H1 (cell line): ENCODE measurements at regions not wholly inside any gene's neighbourhood (a gene's known extent, or its start where the extent isn't known, plus 50 kb on each side); places are given as distances from the start of the nearest gene placed in this dataset.

Source experiments
- CTCF ChIA-PET: fragments of 300-600 bp; sonication (Branson Sonifier 250); formaldehyde crosslinking; loops from one replicate; lab custom pipeline; 2021; ENCODE audit not compliant: partially characterized antibody; lab: Charles Lee
- POLR2A ChIA-PET: fragments of 300-600 bp; sonication (Branson Sonifier 250); formaldehyde crosslinking; loops from one replicate; lab custom pipeline; 2021; ENCODE audit warnings: inconsistent platforms; ENCODE audit not compliant: partially characterized antibody; lab: Charles Lee
- DNase-seq, 2 experiments: peaks; one replicate each; pipeline versions ENCODE4 v3.0.0 to v3.0.0-alpha.2; 2010 to 2022; ENCODE audit warnings: low spot score in 2 of 2, low read depth in 1 of 2, mixed read lengths in 1 of 2
- FAIRE-seq: peaks from 2 replicates; lab custom pipeline; 2011; peaks lifted over from hg19 to GRCh38; lab: Jason Lieb, UNC
- H2AFZ ChIP-seq: 2 replicates; pipeline ENCODE4 v1.8.1; 2012; ENCODE audit warnings: low read length, inconsistent platforms
- H2AK5ac ChIP-seq: 2 replicates; pipeline ENCODE4 v1.6.1; 2013; ENCODE audit warnings: low read depth, low read length
- H2BK120ac ChIP-seq: replicated peaks from 2 replicates; pipeline ENCODE3; 2013; ENCODE audit warnings: low read depth, low read length, inconsistent platforms
- H2BK12ac ChIP-seq: 2 replicates; pipeline ENCODE4 v1.6.1; 2013; ENCODE audit warnings: low read depth, low read length
- H2BK15ac ChIP-seq: 2 replicates; pipeline ENCODE4 v1.6.1; 2013; ENCODE audit warnings: low read length
- H2BK20ac ChIP-seq: 2 replicates; pipeline ENCODE4 v1.6.1; 2013; ENCODE audit warnings: low read length
- H2BK5ac ChIP-seq: 2 replicates; pipeline ENCODE4 v1.6.1; 2013; ENCODE audit warnings: low read depth, low read length
- H3K14ac ChIP-seq: 2 replicates; pipeline ENCODE4 v1.6.1; 2013; ENCODE audit warnings: inconsistent platforms; ENCODE audit not compliant: insufficient read length
- H3K18ac ChIP-seq: 2 replicates; pipeline ENCODE4 v1.6.1; 2013; ENCODE audit warnings: low read length; ENCODE audit errors: extremely low read depth
- H3K23ac ChIP-seq: 2 replicates; pipeline ENCODE4 v1.6.1; 2013; ENCODE audit warnings: inconsistent platforms; ENCODE audit not compliant: insufficient read length
- H3K23me2 ChIP-seq: 2 replicates; pipeline ENCODE4 v1.6.1; 2013; ENCODE audit warnings: low read depth, low read length
- H3K27ac ChIP-seq: 2 replicates; pipeline ENCODE4 v1.6.1; 2011; ENCODE audit warnings: low read depth, low read length, inconsistent platforms
- H3K27me3 ChIP-seq, 4 experiments: replicated peaks in 1 of 4; 1 replicate in 1 of 4; 2 replicates in 3 of 4; pipeline versions ENCODE4 v1.6.1 to v1.8.1; 2011 to 2013; ENCODE audit warnings: low read length in 3 of 4, mild to moderate bottlenecking in 3 of 4, inconsistent platforms in 2 of 4, mixed read lengths in 2 of 4, moderate library complexity in 1 of 4; ENCODE audit not compliant: control insufficient read depth in 3 of 4, insufficient read depth in 3 of 4; ENCODE audit errors: extremely low read depth in 1 of 4
- H3K36me3 ChIP-seq, 4 experiments: 2 replicates each; pipeline versions ENCODE4 v1.6.1 to v1.8.1; 2011 to 2013; ENCODE audit warnings: mild to moderate bottlenecking in 4 of 4, low read length in 3 of 4, moderate library complexity in 2 of 4, control low read depth in 1 of 4, inconsistent platforms in 1 of 4; ENCODE audit not compliant: insufficient read depth in 4 of 4, control insufficient read depth in 2 of 4
- H3K4ac ChIP-seq: replicated peaks from 2 replicates; pipeline ENCODE3; 2013; ENCODE audit warnings: low read length, low read depth, mixed read lengths, inconsistent platforms; ENCODE audit not compliant: insufficient read length
- H3K4me1 ChIP-seq, 4 experiments: replicated peaks in 1 of 4; 1 replicate in 1 of 4; 2 replicates in 3 of 4; pipeline versions ENCODE4 v1.6.1 to v1.8.1; 2011 to 2013; ENCODE audit warnings: low read length in 3 of 4, inconsistent platforms in 2 of 4, mixed read lengths in 1 of 4; ENCODE audit not compliant: insufficient read depth in 4 of 4, control insufficient read depth in 3 of 4
- H3K4me2 ChIP-seq, 2 experiments: 2 replicates each; pipeline versions ENCODE4 v1.6.1 to v1.8.1; 2011 to 2013; ENCODE audit warnings: low read depth in 2 of 2, low read length in 2 of 2, control low read depth in 1 of 2, inconsistent platforms in 1 of 2, mild to moderate bottlenecking in 1 of 2; ENCODE audit not compliant: insufficient read depth in 1 of 2
- H3K4me3 ChIP-seq, 4 experiments: fragments of 200-600, 300-600 bp in 1 of 4; sonication (generic), shearing (Covaris generic), sonication (Bioruptor Twin) in 1 of 4; 2 replicates each; pipeline versions ENCODE4 v1.5.1 to v1.8.1; 2011 to 2016; ENCODE audit warnings: low read length in 4 of 4, low read depth in 3 of 4, control low read depth in 2 of 4, inconsistent platforms in 2 of 4, mild to moderate bottlenecking in 2 of 4, mixed read lengths in 1 of 4, moderate library complexity in 1 of 4; ENCODE audit not compliant: insufficient read depth in 2 of 4; ENCODE audit errors: extremely low read depth in 1 of 4
- H3K56ac ChIP-seq: replicated peaks from 2 replicates; pipeline ENCODE3; 2013; ENCODE audit warnings: low read depth, mild to moderate bottlenecking, mixed read lengths, low read length, inconsistent platforms; ENCODE audit not compliant: insufficient read length
- H3K79me1 ChIP-seq: 2 replicates; pipeline ENCODE4 v1.6.1; 2013; ENCODE audit warnings: low read depth, low read length, control low read depth
- H3K79me2 ChIP-seq, 2 experiments: 2 replicates each; pipeline versions ENCODE4 v1.6.1 to v1.8.1; 2012 to 2013; ENCODE audit warnings: low read length in 2 of 2, mild to moderate bottlenecking in 2 of 2, inconsistent platforms in 1 of 2; ENCODE audit not compliant: insufficient read depth in 2 of 2, control insufficient read depth in 1 of 2
- H3K9ac ChIP-seq, 4 experiments: replicated peaks in 1 of 4; 1 replicate in 1 of 4; 2 replicates in 3 of 4; pipeline versions ENCODE4 v1.6.1 to v1.8.1; 2011 to 2013; ENCODE audit warnings: low read depth in 3 of 4, low read length in 3 of 4, control low read depth in 2 of 4, mild to moderate bottlenecking in 2 of 4, moderate library complexity in 2 of 4, inconsistent platforms in 1 of 4; ENCODE audit errors: extremely low read depth in 1 of 4
- H3K9me3 ChIP-seq, 2 experiments: 2 replicates each; pipeline versions ENCODE4 v1.6.1 to v1.8.1; 2012 to 2013; ENCODE audit warnings: mild to moderate bottlenecking in 2 of 2, moderate library complexity in 2 of 2, control low read depth in 1 of 2, inconsistent platforms in 1 of 2, low read depth in 1 of 2, low read length in 1 of 2, mixed read lengths in 1 of 2; ENCODE audit not compliant: insufficient read depth in 2 of 2
- H4K20me1 ChIP-seq, 2 experiments: replicated peaks in 1 of 2; 2 replicates each; pipeline versions ENCODE3 to v1.8.1; 2011 to 2013; ENCODE audit warnings: inconsistent platforms in 2 of 2, low read length in 2 of 2, mild to moderate bottlenecking in 1 of 2; ENCODE audit not compliant: insufficient read depth in 2 of 2, control insufficient read depth in 1 of 2
- H4K5ac ChIP-seq: 2 replicates; pipeline ENCODE4 v1.6.1; 2013; ENCODE audit warnings: low read length, low read depth, mixed read lengths, inconsistent platforms; ENCODE audit not compliant: insufficient read length
- H4K8ac ChIP-seq: 2 replicates; pipeline ENCODE4 v1.8.0; 2013; ENCODE audit warnings: mild to moderate bottlenecking, moderate library complexity, low read length, inconsistent platforms; ENCODE audit not compliant: insufficient read depth; ENCODE audit errors: extremely low read depth
- H4K91ac ChIP-seq: replicated peaks from 2 replicates; pipeline ENCODE3; 2013; ENCODE audit warnings: low read length, mixed read lengths, inconsistent platforms; ENCODE audit not compliant: insufficient read length
- PHF8 ChIP-seq: fragments of 200-600 bp; sonication (generic); conservative IDR thresholded peaks from 2 replicates; pipeline ENCODE4 v1.7.1; 2012; ENCODE audit warnings: low read depth, mild to moderate bottlenecking, inconsistent platforms, low read length, moderate library complexity
- RAD21 ChIP-seq, 2 experiments: IDR thresholded peaks in 1 of 2; conservative IDR thresholded peaks in 1 of 2; 2 replicates each; pipeline ENCODE4 v1.6.1; 2011; ENCODE audit warnings: low read depth in 2 of 2, low read length in 2 of 2, improper control_type of control experiment in 1 of 2, inconsistent platforms in 1 of 2, mild to moderate bottlenecking in 1 of 2, moderate library complexity in 1 of 2
- RXRA ChIP-seq: IDR thresholded peaks from 2 replicates; pipeline ENCODE4 v1.6.1; 2011; ENCODE audit warnings: low read depth, mild to moderate bottlenecking, low read length, moderate library complexity; ENCODE audit not compliant: insufficient read depth
- SIN3A ChIP-seq, 2 experiments: IDR thresholded peaks in 1 of 2; conservative IDR thresholded peaks in 1 of 2; 2 replicates each; pipeline ENCODE4 v1.6.1; 2011 to 2012; ENCODE audit warnings: low read length in 2 of 2, improper control_type of control experiment in 1 of 2, low read depth in 1 of 2, mild to moderate bottlenecking in 1 of 2
- SP1 ChIP-seq: IDR thresholded peaks from 2 replicates; pipeline ENCODE4 v1.6.1; 2011; ENCODE audit warnings: low read depth, low read length
- USF2 ChIP-seq: IDR thresholded peaks from 2 replicates; pipeline ENCODE4 v1.6.1; 2011; ENCODE audit warnings: low read length, improper control_type of control experiment
- WGBS, 2 experiments: shearing (Covaris generic) in 1 of 2; methylation state at CpG; one replicate each; pipeline versions ENCODE4 v1.1.6 to v1.1.7; 2013 to 2015; ENCODE audit warnings: low lambda C conversion rate in 2 of 2, mixed read lengths in 2 of 2, inconsistent platforms in 1 of 2, low coverage in 1 of 2, missing lambda C conversion rate in 1 of 2; ENCODE audit not compliant: insufficient replicate concordance in 2 of 2, insufficient coverage in 1 of 2, insufficient read length in 1 of 2; ENCODE audit errors: extremely low coverage in 1 of 2, missing lambda C conversion rate in 1 of 2; 5-methylcytosine and 5-hydroxymethylcytosine counted together

DNA sequence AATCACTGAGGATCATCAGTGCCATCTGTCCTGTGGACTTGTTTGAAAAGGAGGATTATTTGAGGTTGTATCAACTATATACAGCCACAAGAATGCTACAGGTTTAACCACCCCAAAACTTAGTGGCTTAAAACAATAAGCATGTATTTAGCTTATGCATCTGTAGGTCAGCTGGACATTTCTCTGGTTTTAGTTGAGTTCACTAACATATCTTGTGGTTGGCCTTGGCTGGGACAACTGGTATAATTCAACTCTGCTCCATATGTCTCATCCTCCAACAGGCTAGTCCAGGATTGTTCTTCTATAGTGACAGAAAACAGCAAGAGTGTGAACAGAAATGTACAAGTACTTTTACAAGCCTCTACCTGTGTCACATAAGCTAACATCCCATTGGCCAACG is 49.9 kb upstream of the SOX6 start:
- ChIA-PET CTCF (interaction anchor here (0.6 to 1.5 kb wide), 5 partner anchors 201 to 576 kb away, joined by 3 to 5 read pairs (median 3); no protein-coding TSS in a partner anchor), POLR2A (no interaction called here)
- Histone ChIP-seq H3K27ac (no peak overlapping the region), H4K20me1 (peaks cover 4 to 5% of the 10 kb centered on the region in 2 experiments), H3K9ac (no peak overlapping the region), H4K5ac (no peak overlapping the region), H2AK5ac (no peak overlapping the region), H3K9me3 (no peaks in the 10 kb centered on the region), H2BK15ac (no peak overlapping the region), H4K91ac (no peak overlapping the region), H3K4me2 (no peak overlapping the region), H3K79me2 (no peaks in the 10 kb centered on the region), H2BK12ac (no peak overlapping the region), H3K14ac (no peak overlapping the region), H3K36me3 (no peaks in the 10 kb centered on the region), H3K79me1 (no peaks in the 10 kb centered on the region), H3K56ac (no peak overlapping the region), H2BK20ac (no peak overlapping the region), H4K8ac (no peak overlapping the region), H2AFZ (no peak overlapping the region), H2BK5ac (no peak overlapping the region), H3K23ac (no peak overlapping the region), H2BK120ac (no peak overlapping the region), H3K4me3 (no peak overlapping the region), H3K18ac (no peak overlapping the region), H3K4me1 (peaks cover 0 to 3% (median 0%) of the 10 kb centered on the region in 4 experiments; a peak in 1 of 7 replicates), H3K4ac (no peak overlapping the region), H3K23me2 (no peaks in the 10 kb centered on the region), H3K27me3 (peaks cover 34 to 78% (median 58%) of the 10 kb centered on the region in 4 experiments)
- no peak for DNase-seq
- no peak for FAIRE-seq
- WGBS, 2 experiments = 91% methylated on average over 1 of the region's 1 CpG; no CpG with 5 or more reads in 1 of the 2 experiments
- TF ChIP-seq RXRA = no peak
- TF ChIP-seq SIN3A (conservative IDR thresholded peaks at IDR 0.05 in 1 of 2, IDR thresholded peaks at IDR 0.05 in 1 of 2; ENCODE audit: low read depth in 1 of 2, low read length in 2 of 2) = no peak
- no peak for TF ChIP-seq SP1
- TF ChIP-seq RAD21 (IDR thresholded peaks at IDR 0.05 in 1 of 2, conservative IDR thresholded peaks at IDR 0.05 in 1 of 2; ENCODE audit: low read depth in 2 of 2, low read length in 2 of 2) = no peak
- TF ChIP-seq PHF8 = no peak
- TF ChIP-seq USF2 = no peak
